ENCODE measurements at regions not wholly inside any gene's neighbourhood (a gene's known extent, or its start where the extent isn't known, plus 50 kb on each side); places are given as distances from the start of the nearest gene placed in this dataset.

- FAIRE-seq (no peak), ATAC-seq (no peak), DNase-seq (ENCODE audit: extremely low read depth in 1 of 4, low spot score in 3 of 4) (no peak)
- no peaks in the 10 kb centered on the region for H3K9me1 ChIP-seq (ENCODE audit: control insufficient read depth, insufficient read depth, low read length)
- TF ChIP-seq, protein P1, sequence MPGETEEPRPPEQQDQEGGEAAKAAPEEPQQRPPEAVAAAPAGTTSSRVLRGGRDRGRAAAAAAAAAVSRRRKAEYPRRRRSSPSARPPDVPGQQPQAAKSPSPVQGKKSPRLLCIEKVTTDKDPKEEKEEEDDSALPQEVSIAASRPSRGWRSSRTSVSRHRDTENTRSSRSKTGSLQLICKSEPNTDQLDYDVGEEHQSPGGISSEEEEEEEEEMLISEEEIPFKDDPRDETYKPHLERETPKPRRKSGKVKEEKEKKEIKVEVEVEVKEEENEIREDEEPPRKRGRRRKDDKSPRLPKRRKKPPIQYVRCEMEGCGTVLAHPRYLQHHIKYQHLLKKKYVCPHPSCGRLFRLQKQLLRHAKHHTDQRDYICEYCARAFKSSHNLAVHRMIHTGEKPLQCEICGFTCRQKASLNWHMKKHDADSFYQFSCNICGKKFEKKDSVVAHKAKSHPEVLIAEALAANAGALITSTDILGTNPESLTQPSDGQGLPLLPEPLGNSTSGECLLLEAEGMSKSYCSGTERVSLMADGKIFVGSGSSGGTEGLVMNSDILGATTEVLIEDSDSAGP (CRISPR knock-in tag; IDR thresholded peaks at IDR 0.05), result no peak
- TF ChIP-seq ZNF311 (CRISPR knock-in tag; IDR thresholded peaks at IDR 0.05) (no peak), PHB (CRISPR knock-in tag; IDR thresholded peaks at IDR 0.05) (no peak), ETV6 (IDR thresholded peaks at IDR 0.05; ENCODE audit: borderline replicate concordance in 1 of 2, low read depth in 2 of 2, low read length in 1 of 2) (no peak), ETV6 (CRISPR knock-in tag; IDR thresholded peaks at IDR 0.05; ENCODE audit: borderline replicate concordance) (no peak)
- TF ChIP-seq, protein P2, sequence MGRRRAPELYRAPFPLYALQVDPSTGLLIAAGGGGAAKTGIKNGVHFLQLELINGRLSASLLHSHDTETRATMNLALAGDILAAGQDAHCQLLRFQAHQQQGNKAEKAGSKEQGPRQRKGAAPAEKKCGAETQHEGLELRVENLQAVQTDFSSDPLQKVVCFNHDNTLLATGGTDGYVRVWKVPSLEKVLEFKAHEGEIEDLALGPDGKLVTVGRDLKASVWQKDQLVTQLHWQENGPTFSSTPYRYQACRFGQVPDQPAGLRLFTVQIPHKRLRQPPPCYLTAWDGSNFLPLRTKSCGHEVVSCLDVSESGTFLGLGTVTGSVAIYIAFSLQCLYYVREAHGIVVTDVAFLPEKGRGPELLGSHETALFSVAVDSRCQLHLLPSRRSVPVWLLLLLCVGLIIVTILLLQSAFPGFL (CRISPR knock-in tag; IDR thresholded peaks at IDR 0.05), result no peak
- TF ChIP-seq, protein P3, sequence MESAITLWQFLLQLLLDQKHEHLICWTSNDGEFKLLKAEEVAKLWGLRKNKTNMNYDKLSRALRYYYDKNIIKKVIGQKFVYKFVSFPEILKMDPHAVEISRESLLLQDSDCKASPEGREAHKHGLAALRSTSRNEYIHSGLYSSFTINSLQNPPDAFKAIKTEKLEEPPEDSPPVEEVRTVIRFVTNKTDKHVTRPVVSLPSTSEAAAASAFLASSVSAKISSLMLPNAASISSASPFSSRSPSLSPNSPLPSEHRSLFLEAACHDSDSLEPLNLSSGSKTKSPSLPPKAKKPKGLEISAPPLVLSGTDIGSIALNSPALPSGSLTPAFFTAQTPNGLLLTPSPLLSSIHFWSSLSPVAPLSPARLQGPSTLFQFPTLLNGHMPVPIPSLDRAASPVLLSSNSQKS (CRISPR knock-in tag; IDR thresholded peaks at IDR 0.05), result no peak
- H3K4me3 ChIP-seq, result no peak overlapping the region
- no peaks in the 10 kb centered on the region for H3K79me2 ChIP-seq (ENCODE audit: control insufficient read depth, insufficient read depth, low read length)
- H3K27me3 ChIP-seq (ENCODE audit: control insufficient read depth in 2 of 2, insufficient read depth in 2 of 2, low read length in 2 of 2), result no peaks in the 10 kb centered on the region
- H3K9ac ChIP-seq (ENCODE audit: insufficient read depth in 1 of 2, low read depth in 2 of 2, low read length in 2 of 2), result no peak overlapping the region
- H4K20me1 ChIP-seq (replicated peaks; ENCODE audit: control insufficient read depth, insufficient read depth, low read length), result no peaks in the 10 kb centered on the region
- intact Hi-C loops (cut with micrococcal nuclease), result no loop called here
- no peak overlapping the region for H2AFZ ChIP-seq (ENCODE audit: low read depth, low read length)
- in situ Hi-C loops (cut with MboI), result no loop called here
- H3K27ac ChIP-seq (ENCODE audit: extremely low read depth, low read depth, low read length), result no peak overlapping the region
- 0% methylated on average over 9 of the region's 9 CpGs for WGBS (ENCODE audit: insufficient coverage, low coverage, missing lambda C conversion rate)
- H3K4me1 ChIP-seq (replicated peaks in 1 of 2; ENCODE audit: control insufficient read depth in 2 of 2, insufficient read depth in 2 of 2, low read length in 2 of 2), result no peaks in the 10 kb centered on the region
- BruUV-seq (replicated peaks), result no TSS peak
- ChIA-PET CTCF (ENCODE audit: low intra/inter-chr PET ratio) (no interaction called here), POLR2A (no interaction called here)
- no peak overlapping the region for H3K4me2 ChIP-seq (ENCODE audit: insufficient read depth, low read length)
- H3K36me3 ChIP-seq (ENCODE audit: control insufficient read depth, insufficient read depth, low read length), result no peaks in the 10 kb centered on the region
- H3K9me3 ChIP-seq (replicated peaks; ENCODE audit: control insufficient read depth, insufficient read depth, low read depth, low read length), result no peaks in the 10 kb centered on the region
Measured at GRCh38 chr15:93631958-93632618, 543.1 kb upstream of the RGMA start.

Data from K562 (cell line).